Stimulated activated CD4-positive, alpha-beta T cell treated with anti-CD3 and anti-CD28 coated beads, TNF-alpha, amount 100 ng/mL, for 48 hours (primary cell): ENCODE measurements at regions not wholly inside any gene's neighbourhood (a gene's known extent, or its start where the extent isn't known, plus 50 kb on each side); places are given as distances from the start of the nearest gene placed in this dataset.
"Not testable (repeated sequence)": the region's sequence is repeated elsewhere in the genome, so short reads cannot be mapped to it uniquely, and the experiment has no call there.

Source experiments
- DNase-seq, 3 donors: peaks; one replicate each; pipeline ENCODE4 v3.0.0-alpha.2; 2020; ENCODE audit warnings: low read depth in 3 of 3

DNA sequence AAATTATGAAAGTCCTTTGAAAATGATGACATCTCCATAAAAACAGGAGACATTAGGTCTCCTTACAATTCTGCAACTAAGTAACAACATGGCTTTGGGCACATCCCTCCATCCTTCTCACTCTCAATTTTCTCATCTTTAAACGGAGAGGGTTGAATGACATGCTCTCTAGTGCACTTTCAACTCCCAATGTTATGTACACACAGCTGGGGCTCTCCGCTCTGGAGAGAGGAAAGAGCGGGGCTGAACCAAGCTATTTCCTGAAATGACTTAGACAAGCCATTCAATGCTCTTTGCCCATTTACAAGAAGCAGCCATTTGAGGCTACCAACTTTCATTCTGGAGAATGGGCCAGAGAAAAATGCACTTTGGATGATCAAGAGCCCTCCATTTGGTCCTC is 144.2 kb upstream of the BNIP2 start:
- no peak for DNase-seq

DNA sequence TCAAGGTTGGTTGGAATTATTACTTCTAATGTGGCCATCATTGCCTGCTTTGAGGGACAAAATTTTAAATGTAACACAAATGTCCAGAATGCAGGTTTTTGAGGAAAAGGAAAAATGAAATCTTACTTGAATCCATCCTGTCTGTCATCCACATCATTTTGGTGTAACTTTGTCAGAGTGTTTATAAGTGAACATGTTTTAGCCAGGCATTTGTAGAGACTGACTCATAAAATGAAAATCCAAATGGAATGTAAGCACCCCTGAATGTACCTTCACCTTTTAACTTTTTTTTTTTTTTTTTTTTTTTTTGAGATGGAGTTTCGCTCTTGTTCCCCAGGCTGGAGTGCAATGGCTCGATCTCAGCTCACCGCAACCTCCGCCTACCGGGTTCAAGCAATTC is 141.8 kb upstream of the BNIP2 start:
- DNase-seq, result no peak

DNA sequence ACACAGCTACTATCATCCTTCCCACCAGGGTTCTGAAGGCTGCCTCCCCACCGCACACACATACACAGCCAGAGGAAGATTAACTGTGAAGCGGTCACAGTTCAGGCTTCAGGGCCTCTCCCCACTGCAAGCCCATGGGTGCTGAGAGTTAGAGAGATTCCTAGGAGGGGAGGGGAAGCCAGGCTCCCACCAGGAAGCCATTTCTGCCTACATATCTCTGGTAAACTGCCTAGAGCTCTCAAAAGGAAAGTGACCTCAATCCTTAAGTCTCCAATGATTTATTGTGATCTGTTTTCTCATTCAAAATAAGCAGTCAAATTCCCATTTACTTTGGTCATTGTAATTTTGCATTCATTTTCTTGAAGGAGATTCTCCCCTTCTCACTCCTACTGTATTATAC is 141.0 kb upstream of the BNIP2 start:
- DNase-seq, result no peak

DNA sequence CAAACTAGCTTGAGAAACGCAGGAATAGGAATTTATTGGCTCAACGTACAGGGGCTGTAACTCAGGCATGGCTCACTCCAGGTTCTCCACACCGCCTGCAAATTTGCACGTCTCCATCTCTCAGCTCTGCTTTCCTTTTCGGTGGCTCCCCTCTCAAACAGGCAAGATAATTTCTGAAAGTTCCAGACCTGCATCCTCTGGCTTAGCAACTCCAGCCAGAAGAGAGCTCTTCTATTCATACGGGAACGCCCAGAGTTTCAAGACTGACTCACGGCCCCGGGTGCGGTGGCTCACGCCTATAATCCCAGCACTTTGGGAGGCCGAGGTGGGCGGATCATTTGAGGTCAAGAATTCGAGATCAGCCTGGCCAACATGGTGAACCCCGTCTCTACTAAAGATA is 139.7 kb upstream of the BNIP2 start:
- DNase-seq, result no peak

DNA sequence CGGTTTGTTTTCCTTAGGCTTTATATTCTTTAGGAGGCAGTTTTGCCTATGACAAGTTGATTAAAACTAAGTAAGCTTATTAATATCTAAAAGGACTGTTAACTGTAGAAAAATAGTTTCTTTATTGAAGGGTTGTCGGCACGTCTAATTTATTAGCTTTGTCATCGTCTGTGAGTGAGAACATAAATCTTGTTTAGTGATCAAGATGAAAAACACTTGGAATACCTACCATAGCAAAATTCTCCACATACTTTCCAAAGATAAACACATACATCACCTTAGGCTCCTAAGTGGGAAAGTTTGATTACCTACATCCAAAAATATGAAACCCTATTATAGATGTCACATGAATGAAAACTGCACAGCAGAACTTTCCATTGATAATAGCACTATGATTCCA is 139.1 kb upstream of the BNIP2 start:
- DNase-seq, result no peak

DNA sequence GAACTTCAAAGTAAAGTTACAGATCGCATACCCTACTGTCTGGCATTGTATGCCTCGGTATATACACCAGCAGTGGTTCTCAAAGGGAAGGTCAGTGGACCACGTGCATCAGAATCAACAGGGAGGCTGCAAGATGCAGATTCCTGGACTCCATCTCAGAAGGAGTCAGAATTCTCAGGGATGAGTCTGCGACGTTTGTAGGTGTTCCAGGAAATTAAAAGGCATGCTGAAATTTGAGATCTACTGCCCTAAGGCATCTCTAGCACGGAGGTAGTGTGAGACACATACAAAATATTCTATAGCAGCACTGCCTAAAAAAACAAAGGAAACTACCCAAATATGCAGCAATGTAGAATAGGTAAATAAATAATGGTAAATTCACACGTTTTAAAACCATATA is 136.8 kb upstream of the BNIP2 start:
- DNase-seq, result no peak

DNA sequence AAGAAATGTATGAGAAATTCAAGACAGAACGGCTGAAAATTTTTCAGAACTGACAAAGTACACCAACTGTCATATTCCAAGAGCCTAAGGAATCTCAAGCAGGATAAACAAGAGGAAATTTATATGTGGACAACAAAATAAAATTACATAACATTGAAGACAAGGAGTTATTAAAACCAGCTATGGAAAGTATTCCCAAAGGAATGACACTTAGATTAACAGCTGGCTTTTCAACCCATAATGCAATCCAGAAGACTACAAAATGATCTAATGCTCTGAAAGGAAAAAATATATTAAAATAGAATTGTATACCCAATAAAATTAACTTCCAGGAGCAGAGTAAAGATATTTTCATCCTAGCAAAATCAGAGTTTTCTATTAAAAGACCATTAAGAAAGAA is 132.2 kb upstream of the BNIP2 start:
- no peak for DNase-seq

DNA sequence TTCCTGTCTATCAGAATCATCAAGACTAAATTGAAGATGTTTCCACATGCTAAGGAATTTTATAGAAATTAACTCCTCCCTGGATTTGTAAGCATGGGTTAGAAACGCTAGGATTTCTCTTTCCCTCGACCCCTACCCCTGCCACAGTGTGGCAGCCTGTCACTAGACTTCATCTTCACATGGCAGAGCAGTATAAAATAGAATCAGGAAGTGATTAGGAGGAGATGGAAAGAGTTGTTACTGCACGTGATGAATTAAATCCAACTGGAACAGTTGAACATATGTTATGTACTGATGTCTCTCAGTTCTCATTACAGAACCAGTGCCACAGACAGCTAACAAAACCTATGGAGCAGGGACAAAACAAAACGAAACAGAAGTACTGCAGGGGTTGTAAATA is 130.0 kb upstream of the BNIP2 start:
- DNase-seq, result no peak

DNA sequence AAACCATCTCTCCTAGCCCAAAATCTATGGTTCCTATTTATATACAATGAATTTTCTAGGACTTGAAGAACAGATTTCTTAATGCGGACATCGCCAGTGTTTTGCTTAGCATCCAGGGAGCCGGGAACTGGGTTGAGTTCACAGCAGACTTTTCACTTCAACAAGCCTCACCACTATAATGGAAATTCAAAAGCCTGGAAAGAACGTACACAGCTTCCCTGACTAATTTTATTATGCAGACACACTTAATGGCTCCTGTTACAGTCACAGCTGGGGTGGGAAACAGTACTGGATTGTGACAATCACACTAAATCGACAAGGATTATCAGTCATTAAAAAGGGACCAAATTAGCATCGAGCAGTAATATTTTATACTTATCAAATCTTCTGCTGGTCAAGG is 129.2 kb upstream of the BNIP2 start:
- no peak for DNase-seq

DNA sequence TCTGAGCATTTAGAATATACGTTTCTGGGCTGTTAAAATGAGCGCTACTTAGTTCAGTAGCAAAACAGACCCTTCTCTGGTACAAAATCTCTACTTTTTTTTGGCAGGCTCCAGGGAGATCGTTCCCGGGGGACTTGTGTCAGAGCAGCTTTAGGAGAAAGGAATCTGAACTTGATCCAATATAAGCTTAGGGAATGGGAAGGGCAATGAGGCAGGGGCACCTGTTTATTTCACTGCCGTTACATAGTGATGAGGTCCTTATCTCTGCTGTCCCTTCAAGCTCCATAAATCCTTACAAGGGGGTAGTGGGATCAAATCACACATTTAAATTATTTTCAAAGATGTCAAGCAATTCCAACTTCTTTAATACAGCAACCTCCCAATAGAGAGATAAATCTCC is 128.7 kb upstream of the BNIP2 start:
- DNase-seq, result no peak

DNA sequence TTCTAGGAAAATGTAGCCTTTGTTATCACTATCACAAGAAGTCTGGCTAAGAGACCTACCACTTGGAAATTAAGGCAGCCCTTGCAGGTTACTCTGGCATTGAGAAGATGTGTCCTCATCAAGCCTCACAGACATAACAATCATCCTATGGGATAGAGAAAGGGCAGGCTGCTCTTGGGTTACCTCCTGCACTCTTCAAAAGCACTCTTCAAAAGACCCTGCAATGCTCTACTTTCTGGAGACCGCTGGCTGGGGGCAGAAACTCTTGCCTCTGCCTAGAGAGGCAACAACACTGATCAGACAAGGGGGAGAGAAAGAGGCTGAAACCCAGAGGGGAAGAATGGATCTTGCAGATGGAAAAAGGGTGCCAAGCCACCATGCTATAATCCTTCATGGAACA is 127.9 kb upstream of the BNIP2 start:
- DNase-seq, result no peak

DNA sequence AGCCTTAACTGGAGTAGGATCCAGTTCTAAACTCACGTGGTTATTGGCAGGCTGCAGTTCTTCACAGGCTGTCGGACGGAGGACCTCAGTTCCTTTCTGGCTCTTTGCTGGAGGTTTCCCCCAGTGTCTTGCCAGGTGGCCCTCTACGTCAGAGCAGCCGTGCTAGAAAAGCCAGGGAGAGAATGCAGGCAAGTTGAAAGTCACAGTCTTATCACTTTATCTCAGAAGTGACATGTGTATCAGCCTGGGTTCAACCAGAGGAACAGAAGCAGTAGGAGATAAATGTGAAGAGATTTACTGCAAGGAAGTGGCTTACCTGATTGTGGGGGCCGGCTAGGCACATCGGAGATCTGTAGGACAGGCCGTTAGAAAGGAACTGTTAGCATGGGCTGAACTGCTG is 125.3 kb upstream of the BNIP2 start:
- DNase-seq, result no peak

DNA sequence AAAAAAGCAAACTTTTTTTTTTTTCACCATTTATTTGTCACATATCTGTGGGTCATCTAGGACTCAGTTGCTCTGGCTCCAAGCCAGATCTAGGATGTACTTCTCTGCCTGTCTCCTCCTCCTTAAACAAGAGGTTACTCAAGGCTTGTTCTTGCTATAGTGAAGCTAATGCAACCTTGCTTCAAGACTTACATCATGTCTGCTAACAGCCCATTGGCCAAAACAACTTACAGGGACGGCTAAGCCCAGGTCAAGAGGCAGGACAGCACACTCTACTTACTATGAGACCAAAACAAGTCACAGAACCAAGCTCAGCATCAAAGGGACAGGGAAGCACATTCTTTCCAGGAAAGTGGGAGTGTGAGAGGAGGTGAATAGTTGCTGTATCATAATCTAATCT is 123.8 kb upstream of the BNIP2 start:
- no peak for DNase-seq

DNA sequence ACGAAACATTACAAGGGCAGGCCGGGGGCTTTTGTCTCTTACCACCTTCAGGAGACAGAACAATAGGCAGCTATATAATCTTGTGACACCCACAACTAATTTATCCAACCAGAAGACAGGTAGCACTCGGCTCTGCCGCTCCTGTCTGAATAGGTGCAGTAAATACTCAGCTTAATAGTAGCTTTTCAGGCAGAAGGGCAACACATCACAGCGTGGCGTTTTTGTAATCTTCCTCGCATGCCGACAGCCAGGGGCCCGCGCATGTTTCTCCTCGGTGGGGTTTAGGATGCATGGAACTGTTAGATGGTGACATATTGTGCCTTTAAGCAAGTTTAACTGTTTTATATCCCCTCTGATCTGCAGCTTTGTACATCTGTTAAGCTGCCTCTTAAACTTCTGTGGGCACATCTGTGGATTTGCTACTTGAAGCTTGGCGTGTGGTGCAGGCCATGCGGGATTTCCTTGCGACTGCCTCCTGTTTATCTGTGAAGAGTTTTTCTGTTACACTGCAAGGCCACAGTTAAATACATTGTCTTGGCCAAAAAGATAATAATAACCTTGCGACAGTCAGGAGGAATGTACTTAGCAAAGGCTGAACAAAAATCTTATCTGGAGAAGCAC is 123.2 kb upstream of the BNIP2 start:
- DNase-seq, result no peak

DNA sequence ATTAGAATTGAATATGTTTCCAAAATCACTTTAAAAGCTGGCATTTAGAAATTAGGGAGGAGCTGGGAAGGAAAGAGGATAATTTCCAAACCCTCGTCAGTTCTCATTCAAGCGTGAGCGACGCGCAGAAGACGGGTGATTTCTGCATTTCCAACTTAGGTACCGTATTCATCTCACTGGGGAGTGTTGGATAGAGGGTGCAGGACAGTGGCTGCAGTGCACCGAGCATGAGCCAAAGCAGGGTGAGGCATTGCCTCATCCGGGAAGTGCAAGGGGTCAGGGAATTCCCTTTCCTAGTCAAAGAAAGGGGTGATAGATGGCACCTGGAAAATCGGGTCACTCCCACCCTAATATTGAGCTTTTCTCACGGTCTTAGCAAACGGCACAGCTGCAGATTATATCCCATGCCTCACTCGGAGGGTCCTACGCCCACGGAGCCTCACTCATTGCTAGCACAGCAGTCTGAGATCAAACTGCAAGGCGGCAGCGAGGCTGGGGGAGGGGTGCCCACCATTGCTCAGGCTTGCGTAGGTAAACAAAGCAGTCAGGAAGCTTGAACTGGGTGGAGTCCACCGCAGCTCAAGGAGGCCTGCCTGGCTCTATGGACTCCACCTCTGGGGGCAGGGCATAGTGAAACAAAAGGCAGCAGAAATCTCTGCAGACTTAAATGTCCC is 114.3 kb upstream of the BNIP2 start:
- peak in 2 of 3 donors; percentile 19 to 27 for DNase-seq

DNA sequence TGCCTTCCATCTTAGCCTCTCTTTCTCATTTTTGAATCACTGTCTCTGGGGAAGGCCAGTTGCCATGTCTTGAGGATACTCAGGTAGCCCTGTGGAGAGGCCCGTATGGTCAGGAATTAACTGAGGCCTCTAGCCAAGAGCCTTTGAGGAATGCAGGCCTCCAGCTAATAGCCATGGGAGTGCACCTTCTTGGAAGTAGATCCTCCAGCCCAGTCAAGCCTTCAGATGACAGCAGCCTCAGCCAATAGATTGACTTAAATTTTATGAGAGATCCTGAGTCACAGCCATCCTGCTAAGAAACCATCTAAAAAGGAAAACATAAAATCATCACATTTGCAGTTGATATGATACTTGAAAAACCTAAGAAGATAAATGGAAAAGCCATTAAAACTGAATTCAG is 112.5 kb upstream of the BNIP2 start:
- DNase-seq, result no peak

DNA sequence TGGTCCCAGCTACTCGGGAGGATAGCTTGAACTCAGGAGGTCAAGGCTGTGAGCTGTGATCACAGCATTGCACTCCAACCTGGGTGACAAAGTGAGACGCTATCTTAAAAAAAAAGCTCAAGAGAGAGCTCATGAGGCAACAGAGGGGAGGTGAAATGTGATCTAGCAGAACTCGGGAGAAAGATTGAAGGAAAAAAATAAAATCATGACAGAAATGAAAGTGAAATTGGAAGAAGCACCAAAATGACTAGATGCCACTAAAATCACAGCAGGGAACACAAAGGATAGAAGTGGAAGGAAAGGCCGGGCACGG is 109.4 kb upstream of the BNIP2 start:
- no peak for DNase-seq

DNA sequence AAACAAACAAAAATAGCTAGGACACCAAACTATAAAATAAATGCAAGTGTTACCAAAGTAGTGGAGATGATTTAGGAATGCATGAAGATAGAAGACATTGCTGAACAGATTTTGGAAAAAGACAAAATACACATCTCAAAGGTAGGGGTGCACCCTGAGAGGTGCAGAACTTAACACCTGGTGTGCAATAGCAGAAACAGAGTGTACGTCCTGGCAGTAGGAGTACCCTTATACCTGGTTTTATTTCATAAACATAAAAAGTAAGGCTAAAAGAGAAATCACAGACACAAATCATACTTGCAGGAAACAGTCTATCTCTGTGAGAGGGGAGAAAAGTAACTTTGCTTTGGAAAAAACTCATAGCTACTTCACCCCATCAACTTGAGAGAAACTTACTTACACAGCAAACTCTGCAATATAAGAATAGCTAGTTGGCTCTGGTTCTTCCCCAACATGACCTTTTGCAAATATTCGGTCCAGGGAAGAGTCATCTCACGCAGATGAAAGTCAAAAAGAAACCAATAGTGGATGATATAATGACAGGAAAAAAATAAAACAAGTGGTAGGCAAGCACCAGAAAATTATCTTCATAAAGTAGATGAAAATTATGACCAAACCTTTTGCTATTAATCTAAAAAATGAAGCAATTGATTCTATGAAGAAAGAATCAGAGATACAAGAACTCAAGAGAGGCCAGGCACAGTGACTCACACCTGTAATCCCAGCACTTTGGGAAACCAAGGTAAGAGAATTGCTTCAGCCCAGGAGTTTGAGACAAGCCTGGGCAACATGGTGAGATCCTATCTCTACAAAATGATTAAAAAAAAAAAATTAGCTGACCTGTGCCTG is 108.9 kb upstream of the BNIP2 start:
- DNase-seq, result no peak

DNA sequence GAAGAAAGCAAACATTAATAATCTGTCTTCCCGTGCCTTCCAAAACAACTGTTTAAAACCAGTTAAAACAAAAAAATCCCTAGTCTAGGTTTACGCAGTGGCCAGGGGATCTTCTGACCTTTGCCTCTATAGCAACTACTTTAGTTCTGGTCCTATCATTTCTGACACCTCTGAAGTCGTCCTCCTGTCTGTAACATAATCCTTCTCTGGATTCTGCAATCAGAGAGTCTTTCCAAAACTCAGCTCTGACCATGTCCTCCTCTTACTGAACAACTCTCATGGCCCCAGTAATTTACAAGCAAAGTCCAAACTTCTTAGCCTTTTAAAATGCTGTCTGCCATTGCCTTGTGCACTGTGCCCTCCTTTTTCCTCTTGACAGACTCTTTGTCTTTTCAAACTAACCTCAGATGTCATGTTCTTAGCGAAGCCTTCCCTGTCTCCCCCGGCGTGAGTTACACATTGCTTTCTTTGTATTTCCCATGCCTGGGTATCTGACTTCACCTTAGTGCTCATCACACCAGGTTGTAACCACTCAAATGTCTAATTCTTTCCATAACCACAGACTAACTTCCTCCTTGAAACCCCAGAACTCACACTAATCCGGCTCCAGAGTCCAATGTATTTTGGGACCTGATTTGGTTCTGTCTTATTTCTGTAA is 105.2 kb upstream of the BNIP2 start:
- no peak for DNase-seq

DNA sequence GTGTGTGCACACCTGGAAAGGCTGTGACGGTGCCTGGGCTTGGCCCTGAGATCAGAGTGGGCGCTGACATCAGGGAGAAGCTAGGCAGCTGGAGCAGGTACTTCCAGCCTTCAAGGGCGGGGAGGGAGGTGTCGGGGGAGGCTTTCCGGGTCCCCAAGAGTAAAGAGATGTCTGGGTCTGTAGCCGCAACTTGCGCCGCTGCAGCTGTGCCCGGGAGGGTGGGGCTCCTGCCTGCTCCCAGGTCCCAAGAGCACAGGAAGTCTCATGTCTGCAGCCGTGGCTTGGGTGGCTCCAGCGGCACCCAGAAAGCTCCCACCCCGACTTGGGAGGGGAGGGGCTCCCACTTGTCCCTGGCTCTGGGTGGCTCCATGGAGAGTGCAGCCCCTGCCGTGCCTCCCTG is 103.2 kb upstream of the BNIP2 start:
- no peak for DNase-seq

DNA sequence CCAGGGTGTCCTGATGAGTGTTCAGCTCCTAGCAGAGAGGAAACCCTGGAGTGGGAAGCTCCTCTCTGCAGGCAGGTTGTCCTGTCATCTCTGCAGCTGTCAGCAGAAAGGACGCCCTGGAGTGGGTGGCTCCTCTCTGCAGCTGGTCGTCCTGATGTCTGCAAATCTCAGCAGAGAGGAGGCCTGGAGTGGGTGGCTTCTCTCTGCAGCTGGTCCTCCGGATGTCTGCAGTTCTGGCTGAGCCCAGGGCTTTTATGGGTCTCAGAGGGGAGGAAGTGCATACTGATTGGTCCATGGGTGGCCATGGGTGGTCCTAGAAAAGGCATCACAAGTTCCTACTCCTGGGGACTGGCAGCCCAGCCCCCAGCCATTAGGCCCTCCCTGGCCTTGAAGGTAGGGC is 102.6 kb upstream of the BNIP2 start:
- no peak for DNase-seq

DNA sequence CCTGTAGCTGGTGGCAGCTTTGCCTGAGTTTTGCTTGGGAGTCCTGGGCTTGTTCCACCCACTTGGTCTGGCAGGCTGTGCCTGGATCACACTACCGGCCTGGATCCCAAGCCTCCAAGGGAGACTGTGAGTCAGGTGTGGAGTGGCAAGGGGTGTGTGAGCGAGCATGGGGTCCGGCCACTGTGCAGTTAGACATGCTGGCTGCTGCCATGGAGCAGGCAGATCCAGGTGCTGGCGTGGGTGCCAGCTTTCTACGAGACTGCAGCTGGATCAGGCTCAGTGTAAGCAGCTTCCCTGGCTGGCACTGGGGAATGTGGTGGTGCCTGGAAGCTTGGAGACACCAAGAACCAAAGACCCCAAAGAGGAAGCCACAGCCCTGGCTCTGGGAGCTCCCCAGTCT is 102.0 kb upstream of the BNIP2 start:
- no peak for DNase-seq

DNA sequence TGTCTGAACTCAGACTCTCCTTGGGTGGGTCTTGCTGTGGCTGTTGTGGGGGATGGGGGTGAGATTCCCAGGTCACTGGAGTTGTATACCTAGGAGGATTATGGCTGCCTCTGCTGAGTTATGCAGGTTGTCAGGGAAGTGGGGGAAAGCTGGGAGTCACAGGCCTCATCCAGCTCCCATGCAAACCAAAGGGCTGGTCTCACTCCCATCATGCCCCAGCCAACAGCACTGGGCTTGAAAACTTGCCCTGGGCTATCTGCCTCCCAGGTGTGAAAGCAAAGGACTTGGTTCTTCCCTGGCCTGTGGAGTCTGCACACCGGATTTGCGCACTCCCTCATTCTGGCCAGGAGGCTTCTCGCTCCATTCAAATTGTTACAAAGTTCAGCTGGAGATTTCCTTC is 97.3 kb upstream of the BNIP2 start:
- DNase-seq, result not testable (repeated sequence)
